Body of pancreas (tissue), 4 donors: ENCODE measurements at regions not wholly inside any gene's neighbourhood (a gene's known extent, or its start where the extent isn't known, plus 50 kb on each side); places are given as distances from the start of the nearest gene placed in this dataset.
A peak's percentile ranks its signal among the peaks of the same experiment; 100 is the strongest.

ENCODE experiments used
- ATAC-seq: fragments of 150-250 bp; one replicate; pipeline ENCODE4 v1.9.1; 2016
- DNase-seq, 4 donors: peaks; one replicate each; pipeline ENCODE4 v3.0.0-alpha.2; 2019
- H3K27ac ChIP-seq, 4 donors: fragments of 200-600 bp; sonication (generic); 1 replicate in 3 of 4; 2 replicates in 1 of 4; pipeline versions ENCODE4 v1.5.1 to v1.6.1; 2016 to 2019; ENCODE audit warnings: mild to moderate bottlenecking in 1 of 4, mixed read lengths in 1 of 4, moderate library complexity in 1 of 4
- H3K27me3 ChIP-seq, 2 donors: fragments of 200-600 bp; sonication (generic); one replicate each; pipeline ENCODE4 v1.6.0; 2016; ENCODE audit warnings: mild to moderate bottlenecking in 1 of 2
- H3K36me3 ChIP-seq, 2 donors: fragments of 200-600 bp; sonication (generic); replicated peaks in 1 of 2; 2 replicates each; pipeline ENCODE4 v1.5.1; 2016; ENCODE audit warnings: low read depth in 2 of 2; ENCODE audit not compliant: insufficient read depth in 1 of 2
- H3K4me1 ChIP-seq: fragments of 200-600 bp; sonication (generic); one replicate; pipeline ENCODE4 v1.6.0; 2016
- H3K4me3 ChIP-seq, 2 donors: fragments of 200-600 bp; sonication (generic); 1 replicate in 1 of 2; 2 replicates in 1 of 2; pipeline ENCODE4 v1.5.1; 2016 to 2019
- H3K9me3 ChIP-seq, 3 donors: fragments of 200-600 bp; sonication (generic); 1 replicate in 2 of 3; 2 replicates in 1 of 3; pipeline ENCODE4 v1.5.1; 2016
- CTCF ChIP-seq, 7 experiments: fragments of 450-650 bp in 4 of 7; fragments of 200-600 bp in 3 of 7; sonication (generic) in 3 of 7; IDR thresholded peaks; one replicate each; pipeline ENCODE4 v1.5.1; 2016 to 2019; ENCODE audit warnings: antibody characterized with exemption in 7 of 7
- POLR2A ChIP-seq, 3 donors: fragments of 450-650 bp; IDR thresholded peaks; one replicate each; pipeline ENCODE4 v1.6.1; 2016; ENCODE audit warnings: antibody characterized with exemption in 3 of 3, mild to moderate bottlenecking in 2 of 3
- WGBS, 2 donors: methylation state at CpG; one replicate each; pipeline ENCODE4 v1.1.5; 2017; 5-methylcytosine and 5-hydroxymethylcytosine counted together
- intact Hi-C: fragments of 100-400 bp; cut with DNase I; formaldehyde crosslinking; loops from one replicate; pipeline ENCODE4 v1.15.1; 2023

GRCh38 chr13:97615266-97615665 is 181.3 kb downstream of the RAP2A start:
- no peak for ATAC-seq
- WGBS, 2 donors: 52 to 67% methylated on average over 3 of the region's 3 CpGs
- intact Hi-C loops: no loop called here
- no peak for DNase-seq
- no peak overlapping the region for H3K4me3 ChIP-seq
- H3K27me3 ChIP-seq: no peaks in the 10 kb centered on the region
- no peak overlapping the region for H3K27ac ChIP-seq
- H3K4me1 ChIP-seq: no peaks in the 10 kb centered on the region
- TF ChIP-seq POLR2A (IDR thresholded peaks at IDR 0.05) (no peak), CTCF (IDR thresholded peaks at IDR 0.05) (no peak)
- no peaks in the 10 kb centered on the region for H3K36me3 ChIP-seq
- H3K9me3 ChIP-seq: no peaks in the 10 kb centered on the region

DNA sequence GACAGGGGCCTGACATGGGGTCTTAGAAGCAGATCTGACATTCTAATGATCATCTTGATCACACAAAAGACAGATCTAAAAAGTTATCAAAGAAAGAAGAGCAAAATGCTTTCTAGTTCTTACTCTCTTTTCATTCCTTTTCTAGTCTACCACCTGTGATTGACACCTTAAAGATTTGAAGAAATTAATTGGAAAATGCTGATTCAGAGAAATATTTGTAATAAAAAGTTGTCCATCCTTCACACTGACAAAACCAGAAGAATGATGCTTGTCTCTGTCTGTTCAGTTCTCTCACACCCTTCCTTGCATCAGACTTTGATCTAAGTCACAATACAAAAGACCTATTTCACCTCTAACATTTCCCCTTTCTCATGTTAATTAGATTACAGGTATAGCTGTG is 182.4 kb downstream of the RAP2A start:
- TF ChIP-seq CTCF (IDR thresholded peaks at IDR 0.05) (no peak), POLR2A (IDR thresholded peaks at IDR 0.05) (no peak)
- no peak for DNase-seq

DNA sequence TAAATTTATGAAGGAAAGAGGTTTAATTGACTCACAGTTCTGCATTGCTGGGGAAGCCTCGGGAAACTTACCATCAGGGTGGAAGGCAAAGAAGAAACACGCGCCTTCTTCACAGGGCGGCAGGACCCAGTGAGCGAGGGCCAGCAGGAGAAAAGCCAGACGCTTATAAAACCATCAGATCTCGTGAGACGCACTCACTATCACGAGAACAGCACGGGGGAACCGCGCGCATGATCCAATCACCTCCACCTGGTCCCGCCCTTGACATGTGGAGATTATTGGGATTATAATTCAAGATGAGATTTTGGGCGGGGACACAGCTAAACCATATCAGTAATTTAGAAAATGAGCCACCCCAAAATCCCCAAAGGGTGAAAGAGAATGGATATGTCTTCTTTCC is 187.1 kb downstream of the RAP2A start:
- 74 to 82% methylated on average over 15 of the region's 15 CpGs for WGBS, 2 donors
- DNase-seq: no peak
- TF ChIP-seq CTCF (IDR thresholded peaks at IDR 0.05) (no peak), POLR2A (IDR thresholded peaks at IDR 0.05) (no peak)
- Histone ChIP-seq H3K27me3 (no peaks in the 10 kb centered on the region), H3K27ac (no peak overlapping the region), H3K4me3 (no peak overlapping the region), H3K9me3 (no peaks in the 10 kb centered on the region), H3K4me1 (no peaks in the 10 kb centered on the region), H3K36me3 (no peaks in the 10 kb centered on the region)
- ATAC-seq: no peak
- intact Hi-C loops: no loop called here

More for the DNA sequence above, 182.4 kb downstream of the RAP2A start:
- ATAC-seq: no peak
- Histone ChIP-seq H3K9me3 (no peaks in the 10 kb centered on the region), H3K27me3 (no peaks in the 10 kb centered on the region), H3K27ac (no peak overlapping the region), H3K4me1 (no peaks in the 10 kb centered on the region), H3K4me3 (no peak overlapping the region), H3K36me3 (no peaks in the 10 kb centered on the region)
- intact Hi-C loops: no loop called here

DNA sequence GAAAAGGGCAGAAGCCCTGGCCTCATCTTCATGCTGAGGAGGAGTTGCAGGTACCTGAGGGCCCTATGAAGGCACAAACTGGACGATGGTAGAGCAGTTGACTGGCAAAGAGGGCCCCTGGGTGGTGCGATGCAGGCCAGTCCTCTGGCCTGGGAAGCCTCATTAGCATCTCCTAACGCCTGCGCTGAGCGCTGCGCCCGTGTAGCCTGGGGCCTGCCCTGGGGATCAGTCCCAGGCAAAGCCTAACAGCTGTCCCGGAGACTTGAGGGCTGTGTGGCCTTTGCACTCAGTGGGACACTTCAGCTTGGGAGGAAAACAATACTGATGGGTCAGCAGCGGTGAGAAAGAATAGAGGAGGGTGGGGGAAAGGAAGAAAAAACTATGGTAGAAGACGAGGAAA is 187.7 kb downstream of the RAP2A start:
- H3K27ac ChIP-seq: no peak overlapping the region
- no peak for ATAC-seq
- H3K9me3 ChIP-seq: no peaks in the 10 kb centered on the region
- no peak overlapping the region for H3K4me3 ChIP-seq
- 26 to 51% methylated on average over 10 of the region's 10 CpGs for WGBS, 2 donors
- no peak for TF ChIP-seq CTCF (IDR thresholded peaks at IDR 0.05)
- TF ChIP-seq POLR2A (IDR thresholded peaks at IDR 0.05): no peak
- DNase-seq: no peak
- H3K4me1 ChIP-seq: no peaks in the 10 kb centered on the region
- no peaks in the 10 kb centered on the region for H3K27me3 ChIP-seq
- intact Hi-C loops: no loop called here
- H3K36me3 ChIP-seq: no peaks in the 10 kb centered on the region

DNA sequence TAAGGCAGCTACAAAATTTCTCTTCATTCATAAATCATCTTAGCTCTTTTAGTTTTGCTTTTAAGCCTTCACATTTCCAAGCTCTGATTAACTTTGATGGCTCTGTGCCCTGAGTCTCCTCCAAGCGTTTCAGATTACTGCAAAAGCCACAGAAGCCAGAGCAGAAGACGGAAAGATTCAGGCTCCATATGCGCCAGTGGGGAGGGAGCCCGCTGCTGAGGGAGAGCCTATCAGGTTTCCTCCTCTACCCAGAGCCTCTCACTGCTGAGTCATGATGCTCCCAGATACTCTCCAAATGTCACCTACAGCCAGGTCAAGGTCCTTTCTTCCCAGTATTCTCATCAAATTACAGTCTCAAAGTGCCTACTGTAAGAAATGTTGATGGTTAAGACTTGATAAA is 193.6 kb downstream of the RAP2A start:
- DNase-seq: peak; percentile 19 to 53 (median 27)
- 29 to 30% methylated on average over 4 of the region's 4 CpGs for WGBS, 2 donors

More for the DNA sequence above, 193.6 kb downstream of the RAP2A start:
- H3K27ac ChIP-seq: no peak overlapping the region
- H3K9me3 ChIP-seq: no peaks in the 10 kb centered on the region
- intact Hi-C loops: no loop called here
- ATAC-seq: peak; percentile 47
- no peaks in the 10 kb centered on the region for H3K27me3 ChIP-seq
- no peaks in the 10 kb centered on the region for H3K4me1 ChIP-seq
- H3K36me3 ChIP-seq: no peaks in the 10 kb centered on the region
- TF ChIP-seq CTCF (IDR thresholded peaks at IDR 0.05): no peak
- TF ChIP-seq POLR2A (IDR thresholded peaks at IDR 0.05): no peak
- no peak overlapping the region for H3K4me3 ChIP-seq
